CD4-positive, alpha-beta memory T cell (primary cell): ENCODE measurements at regions not wholly inside any gene's neighbourhood (a gene's known extent, or its start where the extent isn't known, plus 50 kb on each side); places are given as distances from the start of the nearest gene placed in this dataset.

ENCODE experiments used
- CTCF ChIA-PET: fragments of 350-600 bp; sonication (Branson Sonifier 250); formaldehyde crosslinking; loops from one replicate; lab custom pipeline; 2021; ENCODE audit warnings: inconsistent platforms; ENCODE audit not compliant: partially characterized antibody; lab: Charles Lee
- POLR2A ChIA-PET: fragments of 350-600 bp; sonication (Branson Sonifier 250); formaldehyde crosslinking; loops from one replicate; lab custom pipeline; 2021; ENCODE audit not compliant: partially characterized antibody; lab: Charles Lee
- DNase-seq, 5 donors: peaks; one replicate each; pipeline versions ENCODE4 v3.0.0 to v3.0.0-alpha.2; 2020 to 2022; ENCODE audit warnings: mixed read lengths in 1 of 5
- H3K27ac ChIP-seq: one replicate; pipeline ENCODE4 v1.7.0; 2013; ENCODE audit warnings: low read depth, low read length
- H3K27me3 ChIP-seq: 2 replicates; pipeline ENCODE4 v1.7.0; 2013; ENCODE audit warnings: mild to moderate bottlenecking, low read length, moderate library complexity; ENCODE audit not compliant: insufficient read depth
- H3K36me3 ChIP-seq: 2 replicates; pipeline ENCODE4 v1.7.0; 2013; ENCODE audit warnings: mild to moderate bottlenecking, low read length, moderate library complexity; ENCODE audit not compliant: insufficient read depth
- H3K4me1 ChIP-seq: 2 replicates; pipeline ENCODE4 v1.7.0; 2013; ENCODE audit warnings: mild to moderate bottlenecking, low read length, moderate library complexity; ENCODE audit not compliant: insufficient read depth
- H3K4me3 ChIP-seq, 2 donors: one replicate each; pipeline ENCODE4 v1.7.0; 2013; ENCODE audit warnings: low read length in 2 of 2, mild to moderate bottlenecking in 1 of 2
- H3K9me3 ChIP-seq, 2 donors: one replicate each; pipeline ENCODE4 v1.7.0; 2013; ENCODE audit warnings: low read length in 2 of 2, control low read depth in 1 of 2; ENCODE audit not compliant: control insufficient read depth in 1 of 2
- H3K27ac Mint-ChIP-seq, 7 donors: one replicate each; pipeline ENCODE4 v1.8.0; 2020 to 2021; ENCODE audit warnings: mixed read lengths in 7 of 7, mild to moderate bottlenecking in 6 of 7, inconsistent platforms in 3 of 7, moderate library complexity in 3 of 7
- H3K27me3 Mint-ChIP-seq, 2 donors: one replicate each; pipeline ENCODE4 v1.8.0; 2020 to 2021; ENCODE audit warnings: mixed read lengths in 2 of 2
- H3K36me3 Mint-ChIP-seq, 2 donors: one replicate each; pipeline ENCODE4 v1.8.0; 2020 to 2021; ENCODE audit warnings: mixed read lengths in 2 of 2, inconsistent platforms in 1 of 2, mild to moderate bottlenecking in 1 of 2
- H3K4me1 Mint-ChIP-seq, 4 donors: one replicate each; pipeline ENCODE4 v1.8.0; 2020 to 2021; ENCODE audit warnings: mixed read lengths in 4 of 4, mild to moderate bottlenecking in 1 of 4
- H3K4me3 Mint-ChIP-seq, 8 donors: one replicate each; pipeline ENCODE4 v1.8.0; 2020 to 2021; ENCODE audit warnings: mixed read lengths in 8 of 8, mild to moderate bottlenecking in 7 of 8, moderate library complexity in 6 of 8, inconsistent platforms in 3 of 8
- H3K9me3 Mint-ChIP-seq, 8 donors: one replicate each; pipeline ENCODE4 v1.8.0; 2020 to 2021; ENCODE audit warnings: mixed read lengths in 8 of 8, mild to moderate bottlenecking in 5 of 8, inconsistent platforms in 3 of 8, moderate library complexity in 1 of 8
- intact Hi-C: fragments of 100-400 bp; cut with micrococcal nuclease; formaldehyde crosslinking; loops from one replicate; pipeline ENCODE4 v1.15.1; 2023

DNA sequence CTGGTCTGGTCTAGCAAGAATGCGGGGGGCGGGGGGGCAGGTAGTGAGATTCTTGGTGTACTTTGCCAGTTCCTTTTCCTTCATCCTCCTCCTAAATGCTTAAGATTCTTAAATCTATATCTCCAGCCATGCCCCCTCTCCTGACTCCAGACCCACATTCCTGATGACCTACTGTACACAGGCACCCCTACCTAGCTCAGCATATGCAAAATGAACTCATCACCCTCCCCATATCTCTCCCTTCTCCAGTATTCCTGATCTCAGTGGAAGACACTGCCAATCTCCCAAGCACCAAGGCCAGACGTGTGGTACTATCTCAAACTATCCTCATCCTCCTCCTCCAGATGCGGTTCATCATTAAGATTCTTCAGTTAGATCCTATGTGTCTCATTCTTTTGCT, 215.8 kb downstream of the SPTSSA start:
- Mint-ChIP-seq H3K9me3 (peaks cover 0 to 2% (median 0%) of the 10 kb centered on the region in 8 donors), H3K4me1 (no peaks in the 10 kb centered on the region), H3K4me3 (no peak overlapping the region), H3K36me3 (no peaks in the 10 kb centered on the region), H3K27ac (no peak overlapping the region), H3K27me3 (peaks cover 3 to 5% of the 10 kb centered on the region in 2 donors)
- no peak for DNase-seq
- Histone ChIP-seq H3K4me3 (no peak overlapping the region), H3K36me3 (no peaks in the 10 kb centered on the region), H3K9me3 (no peaks in the 10 kb centered on the region), H3K27ac (no peak overlapping the region), H3K4me1 (no peaks in the 10 kb centered on the region), H3K27me3 (no peaks in the 10 kb centered on the region)
- CTCF ChIA-PET = interaction anchor here (0.6 to 1.4 kb wide), 3 partner anchors 10 to 1104 kb away, joined by 3 to 4 read pairs (median 3); no protein-coding TSS in a partner anchor
- intact Hi-C loops = no loop called here
- POLR2A ChIA-PET = no interaction called here

DNA sequence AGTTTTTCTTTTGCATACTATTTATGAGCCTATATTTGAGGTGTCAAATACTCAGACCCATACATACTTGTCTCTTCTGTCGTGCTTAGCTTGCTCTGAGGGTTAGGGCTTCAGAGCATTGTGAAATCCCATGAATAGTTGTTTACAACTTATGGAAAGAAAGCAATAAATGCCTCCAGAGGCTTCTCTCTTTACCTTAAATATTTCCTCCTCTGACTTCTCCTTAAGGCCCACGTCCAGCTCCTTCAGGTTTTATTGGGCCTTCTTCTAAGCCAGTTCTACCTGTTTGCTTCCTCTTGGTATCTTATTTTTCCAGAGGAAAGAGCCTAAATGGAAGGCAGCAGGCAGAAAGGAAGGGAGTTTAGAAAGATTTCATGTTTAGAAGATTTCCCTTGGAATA, 218.6 kb downstream of the SPTSSA start:
- Histone ChIP-seq H3K27me3 (no peaks in the 10 kb centered on the region), H3K36me3 (no peaks in the 10 kb centered on the region), H3K9me3 (no peaks in the 10 kb centered on the region), H3K4me3 (no peak overlapping the region), H3K4me1 (no peaks in the 10 kb centered on the region), H3K27ac (no peak overlapping the region)
- H3K27me3 Mint-ChIP-seq = peaks cover 4 to 5% of the 10 kb centered on the region in 2 donors
- ChIA-PET CTCF (interaction anchor here (2.6 kb wide), 1 partner anchor 14 kb away, joined by 10 read pairs; no protein-coding TSS in a partner anchor), POLR2A (no interaction called here)
- no peak overlapping the region for H3K27ac Mint-ChIP-seq
- no peak for DNase-seq
- peaks cover 0 to 2% (median 0%) of the 10 kb centered on the region in 8 donors for H3K9me3 Mint-ChIP-seq
- H3K36me3 Mint-ChIP-seq = no peaks in the 10 kb centered on the region
- no peaks in the 10 kb centered on the region for H3K4me1 Mint-ChIP-seq
- no peak overlapping the region for H3K4me3 Mint-ChIP-seq
- intact Hi-C loops = no loop called here

DNA sequence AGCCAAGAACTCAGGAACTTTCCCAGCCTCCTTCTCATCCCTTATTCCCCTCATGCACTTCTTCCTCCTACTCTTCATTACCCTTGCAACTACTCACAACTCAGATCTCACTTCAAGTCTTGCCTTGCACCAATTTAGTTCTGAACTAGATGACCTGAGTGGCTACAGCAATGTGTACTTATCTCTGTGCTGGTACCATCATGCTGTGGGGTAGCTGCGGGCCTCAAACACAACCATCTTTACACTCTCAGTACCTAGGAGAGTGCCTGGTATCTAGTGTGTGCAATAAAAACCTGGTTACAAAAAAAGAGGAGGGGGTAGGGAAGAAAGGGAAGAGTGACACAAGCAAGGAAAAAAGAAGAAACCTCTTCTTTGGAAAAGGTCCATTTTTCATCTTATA, 219.0 kb downstream of the SPTSSA start:
- intact Hi-C loops = no loop called here
- CTCF ChIA-PET = interaction anchor here (2.6 kb wide), 1 partner anchor 14 kb away, joined by 10 read pairs; no protein-coding TSS in a partner anchor
- Mint-ChIP-seq H3K27ac (no peak overlapping the region), H3K27me3 (peaks cover 3 to 5% of the 10 kb centered on the region in 2 donors), H3K9me3 (peaks cover 0 to 2% (median 0%) of the 10 kb centered on the region in 8 donors), H3K4me1 (no peaks in the 10 kb centered on the region), H3K36me3 (no peaks in the 10 kb centered on the region), H3K4me3 (no peak overlapping the region)
- no peak for DNase-seq
- no peaks in the 10 kb centered on the region for H3K9me3 ChIP-seq
- H3K27me3 ChIP-seq = no peaks in the 10 kb centered on the region
- H3K36me3 ChIP-seq = no peaks in the 10 kb centered on the region
- no peaks in the 10 kb centered on the region for H3K4me1 ChIP-seq
- POLR2A ChIA-PET = no interaction called here
- no peak overlapping the region for H3K4me3 ChIP-seq
- H3K27ac ChIP-seq = no peak overlapping the region

- Mint-ChIP-seq H3K9me3 (peaks cover 0 to 3% (median 0%) of the 10 kb centered on the region in 8 donors), H3K36me3 (no peaks in the 10 kb centered on the region), H3K27me3 (peaks cover 2 to 3% of the 10 kb centered on the region in 2 donors), H3K4me1 (no peaks in the 10 kb centered on the region), H3K27ac (no peak overlapping the region), H3K4me3 (no peak overlapping the region)
- intact Hi-C loops = no loop called here
- H3K27ac ChIP-seq = no peak overlapping the region
- no peaks in the 10 kb centered on the region for H3K27me3 ChIP-seq
- DNase-seq = no peak
- no peaks in the 10 kb centered on the region for H3K9me3 ChIP-seq
- no peaks in the 10 kb centered on the region for H3K36me3 ChIP-seq
- H3K4me3 ChIP-seq = no peak overlapping the region
- H3K4me1 ChIP-seq = no peaks in the 10 kb centered on the region
- CTCF ChIA-PET = interaction anchor here (0.7 to 2.6 kb wide), 2 partner anchors 9 to 12 kb away, joined by 3 to 10 read pairs; no protein-coding TSS in a partner anchor
- POLR2A ChIA-PET = no interaction called here
These were observed 220.8 kb downstream of the SPTSSA start for GRCh38 chr14:34241185-34241711.

- Mint-ChIP-seq H3K27me3 (peaks cover 0 to 3% of the 10 kb centered on the region in 2 donors), H3K36me3 (no peaks in the 10 kb centered on the region), H3K27ac (no peak overlapping the region), H3K4me3 (no peak overlapping the region), H3K9me3 (peaks cover 0 to 3% (median 0%) of the 10 kb centered on the region in 8 donors), H3K4me1 (no peaks in the 10 kb centered on the region)
- Histone ChIP-seq H3K4me3 (no peak overlapping the region), H3K9me3 (no peaks in the 10 kb centered on the region), H3K36me3 (no peaks in the 10 kb centered on the region), H3K27me3 (no peaks in the 10 kb centered on the region), H3K4me1 (no peaks in the 10 kb centered on the region), H3K27ac (no peak overlapping the region)
- ChIA-PET CTCF (interaction anchor here (0.7 to 1.6 kb wide), 2 partner anchors 10 to 12 kb away, joined by 3 to 5 read pairs; no protein-coding TSS in a partner anchor), POLR2A (no interaction called here)
- DNase-seq = no peak
- intact Hi-C loops = no loop called here
These were observed 223.4 kb downstream of the SPTSSA start for GRCh38 chr14:34238610-34239009.

GRCh38 chr14:34237677-34238076, 224.4 kb downstream of the SPTSSA start:
- peak overlapping the region in 1 of 7 donors; percentile 25 for H3K27ac Mint-ChIP-seq
- intact Hi-C loops = no loop called here
- peaks cover 0 to 3% (median 0%) of the 10 kb centered on the region in 8 donors for H3K9me3 Mint-ChIP-seq
- ChIA-PET CTCF (interaction anchor here (0.6 to 1.6 kb wide), 2 partner anchors 9 to 397 kb away, joined by 3 to 5 read pairs; no protein-coding TSS in a partner anchor), POLR2A (no interaction called here)
- no peaks in the 10 kb centered on the region for H3K27me3 ChIP-seq
- DNase-seq = no peak
- peaks cover 0 to 3% of the 10 kb centered on the region in 2 donors for H3K27me3 Mint-ChIP-seq
- H3K4me1 Mint-ChIP-seq = no peaks in the 10 kb centered on the region
- H3K4me1 ChIP-seq = no peaks in the 10 kb centered on the region
- H3K36me3 Mint-ChIP-seq = no peaks in the 10 kb centered on the region
- no peak overlapping the region for H3K4me3 ChIP-seq
- H3K4me3 Mint-ChIP-seq = no peak overlapping the region
- H3K9me3 ChIP-seq = no peaks in the 10 kb centered on the region
- H3K27ac ChIP-seq = no peak overlapping the region
- no peaks in the 10 kb centered on the region for H3K36me3 ChIP-seq

GRCh38 chr14:34237081-34237480, 225.0 kb downstream of the SPTSSA start:
- no peak overlapping the region for H3K27ac Mint-ChIP-seq
- H3K36me3 Mint-ChIP-seq = no peaks in the 10 kb centered on the region
- POLR2A ChIA-PET = no interaction called here
- Histone ChIP-seq H3K27me3 (no peaks in the 10 kb centered on the region), H3K36me3 (no peaks in the 10 kb centered on the region), H3K27ac (no peak overlapping the region), H3K9me3 (no peaks in the 10 kb centered on the region), H3K4me3 (no peak overlapping the region), H3K4me1 (no peaks in the 10 kb centered on the region)
- H3K4me1 Mint-ChIP-seq = no peaks in the 10 kb centered on the region
- CTCF ChIA-PET = no interaction called here
- peaks cover 0 to 3% (median 0%) of the 10 kb centered on the region in 8 donors for H3K9me3 Mint-ChIP-seq
- intact Hi-C loops = no loop called here
- peaks cover 0 to 3% of the 10 kb centered on the region in 2 donors for H3K27me3 Mint-ChIP-seq
- no peak overlapping the region for H3K4me3 Mint-ChIP-seq
- no peak for DNase-seq
